ENCODE measurements at regions not wholly inside any gene's neighbourhood (a gene's known extent, or its start where the extent isn't known, plus 50 kb on each side); places are given as distances from the start of the nearest gene placed in this dataset.

DNA sequence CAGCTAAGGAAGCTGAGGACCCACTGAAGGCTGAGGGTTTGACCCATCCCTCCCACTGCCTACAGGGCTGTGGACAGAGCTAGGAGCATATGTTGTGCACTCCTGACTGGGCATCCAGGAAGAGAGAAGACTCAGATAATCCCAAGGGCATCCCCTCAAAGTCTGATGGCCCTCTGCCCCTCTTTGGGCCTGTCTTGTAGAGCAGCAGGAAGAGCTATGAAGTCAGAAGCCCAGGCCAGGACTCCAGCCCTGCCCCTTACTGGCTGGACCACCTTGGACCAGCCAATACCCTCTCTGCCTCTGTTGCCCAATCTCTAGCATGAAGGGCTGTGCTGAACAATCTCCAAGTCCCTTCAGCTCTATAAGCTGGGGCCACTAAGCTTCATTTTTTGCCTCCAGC, 210.8 kb downstream of the RPLP1 start:
- Mint-ChIP-seq H3K4me1 (peaks cover 30 to 38% of the 10 kb centered on the region in 2 donors), H3K9me3 (no peaks in the 10 kb centered on the region), H3K27me3 (ENCODE audit: low read depth in 3 of 3) (peaks cover under 1 to 9% (median 5%) of the 10 kb centered on the region in 3 donors), H3K27ac (no peak overlapping the region), H3K4me3 (no peak overlapping the region), H3K36me3 (no peaks in the 10 kb centered on the region)
- DNase-seq = no peak

DNA sequence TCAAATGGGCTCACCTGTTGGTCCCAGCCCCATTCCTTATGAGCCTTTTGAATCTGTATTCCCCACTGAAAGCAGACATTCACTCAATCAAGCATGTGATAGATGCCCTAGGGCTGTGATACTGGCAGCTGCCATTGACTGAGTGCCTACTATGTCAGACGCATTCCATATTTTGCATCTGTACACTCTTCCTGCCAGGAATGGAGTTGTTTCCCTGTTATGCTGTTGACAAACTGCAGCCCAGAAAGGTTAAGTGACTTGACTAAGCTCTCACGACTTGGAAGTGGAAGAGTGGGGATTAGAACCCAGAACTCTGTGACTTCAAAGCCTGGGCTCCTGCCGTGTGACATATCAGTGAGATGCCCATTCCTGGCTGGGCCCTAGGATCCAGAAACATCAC, 211.4 kb downstream of the RPLP1 start:
- H3K4me1 Mint-ChIP-seq = peaks cover 35 to 44% of the 10 kb centered on the region in 2 donors
- no peak overlapping the region for H3K4me3 Mint-ChIP-seq
- H3K27me3 Mint-ChIP-seq (ENCODE audit: low read depth in 3 of 3) = peaks cover 2 to 13% (median 7%) of the 10 kb centered on the region in 3 donors
- no peaks in the 10 kb centered on the region for H3K36me3 Mint-ChIP-seq
- DNase-seq = no peak
- peaks cover 0 to under 1% (median 0%) of the 10 kb centered on the region in 6 donors for H3K9me3 Mint-ChIP-seq
- H3K27ac Mint-ChIP-seq = no peak overlapping the region

DNA sequence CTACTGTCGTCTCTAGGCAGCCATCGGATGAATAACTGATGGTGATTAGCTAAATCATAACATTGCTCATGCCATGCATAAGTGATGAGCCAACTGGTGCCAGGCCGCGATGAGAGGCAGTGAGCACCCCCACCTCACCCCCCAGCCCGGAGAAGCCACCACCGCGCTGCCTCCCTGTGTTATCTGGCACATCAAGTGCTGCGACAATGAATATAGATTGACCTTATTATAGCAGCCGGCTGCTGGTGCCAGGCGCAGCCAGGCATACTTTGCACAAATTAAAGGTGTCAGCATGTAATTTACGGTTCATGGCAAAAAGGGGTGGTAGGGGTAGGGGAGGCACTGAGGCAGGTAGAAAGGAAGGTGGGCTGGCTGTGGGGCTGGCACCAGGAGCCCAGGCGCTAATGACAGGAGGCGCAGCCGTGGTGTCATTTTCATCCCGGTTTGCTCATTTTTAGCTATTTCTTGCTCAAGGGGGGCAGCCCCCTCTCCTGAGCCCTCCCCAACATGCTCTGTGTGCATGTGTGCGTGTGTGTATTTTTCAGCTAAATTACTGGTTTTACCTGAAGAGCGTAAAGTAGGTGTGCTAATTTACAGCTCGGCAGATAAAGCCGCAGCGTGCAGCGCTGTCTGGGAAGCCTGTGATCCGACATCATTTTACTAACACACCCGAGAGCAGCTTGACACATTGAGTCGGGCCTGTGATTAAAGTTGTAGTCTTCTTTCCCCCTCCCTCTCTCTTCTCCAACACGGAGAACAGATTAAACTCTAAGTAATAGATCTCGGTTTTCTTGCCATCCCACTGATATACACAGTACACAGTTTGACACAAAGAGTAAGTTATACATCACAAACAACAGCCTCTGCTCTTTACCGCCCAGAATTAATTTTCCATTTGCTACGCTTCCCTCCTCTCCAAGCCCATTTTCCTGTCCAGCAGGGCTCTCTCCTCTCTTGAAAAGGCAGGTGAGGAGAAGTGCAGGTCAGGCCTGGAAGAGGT, 212.3 kb downstream of the RPLP1 start:
- Mint-ChIP-seq H3K9me3 (peaks cover 0 to 1% (median 0%) of the 10 kb centered on the region in 6 donors), H3K27me3 (ENCODE audit: low read depth in 3 of 3) (peaks cover 4 to 16% (median 15%) of the 10 kb centered on the region in 3 donors), H3K36me3 (no peaks in the 10 kb centered on the region), H3K4me3 (no peak overlapping the region), H3K27ac (peak overlapping the region in 2 of 6 donors; percentile 31 to 73), H3K4me1 (peaks cover 44 to 53% of the 10 kb centered on the region in 2 donors)
- DNase-seq = no peak

DNA sequence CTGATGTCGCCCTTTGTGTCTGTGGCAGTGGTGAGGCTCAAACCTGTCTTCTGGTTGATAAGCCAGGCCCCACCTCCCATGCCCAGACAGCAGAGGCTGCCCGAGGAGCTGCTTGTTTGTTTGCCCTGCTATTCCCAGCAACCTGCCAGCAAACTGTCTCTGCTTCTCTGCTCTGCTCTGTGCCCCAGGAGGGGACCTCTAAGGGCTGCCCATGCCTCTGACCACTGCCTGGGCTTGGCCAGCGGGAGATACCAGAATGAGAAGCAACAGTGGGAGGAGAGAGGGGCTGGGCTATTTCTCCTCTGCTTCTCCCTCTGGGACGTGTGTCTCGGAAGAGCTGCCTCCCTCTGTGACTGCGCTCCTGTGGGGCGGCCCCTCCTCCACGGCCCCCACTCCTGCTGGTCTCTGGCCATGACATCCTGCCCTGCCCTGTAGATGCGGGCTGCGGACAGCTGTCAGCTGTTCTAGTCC, 213.1 kb downstream of the RPLP1 start:
- Mint-ChIP-seq H3K4me1 (peaks cover 52 to 61% of the 10 kb centered on the region in 2 donors), H3K9me3 (peaks cover 0 to 1% (median 0%) of the 10 kb centered on the region in 6 donors), H3K36me3 (no peaks in the 10 kb centered on the region), H3K4me3 (no peak overlapping the region), H3K27ac (no peak overlapping the region), H3K27me3 (ENCODE audit: low read depth in 3 of 3) (peaks cover 4 to 21% (median 15%) of the 10 kb centered on the region in 3 donors)
- DNase-seq = no peak

DNA sequence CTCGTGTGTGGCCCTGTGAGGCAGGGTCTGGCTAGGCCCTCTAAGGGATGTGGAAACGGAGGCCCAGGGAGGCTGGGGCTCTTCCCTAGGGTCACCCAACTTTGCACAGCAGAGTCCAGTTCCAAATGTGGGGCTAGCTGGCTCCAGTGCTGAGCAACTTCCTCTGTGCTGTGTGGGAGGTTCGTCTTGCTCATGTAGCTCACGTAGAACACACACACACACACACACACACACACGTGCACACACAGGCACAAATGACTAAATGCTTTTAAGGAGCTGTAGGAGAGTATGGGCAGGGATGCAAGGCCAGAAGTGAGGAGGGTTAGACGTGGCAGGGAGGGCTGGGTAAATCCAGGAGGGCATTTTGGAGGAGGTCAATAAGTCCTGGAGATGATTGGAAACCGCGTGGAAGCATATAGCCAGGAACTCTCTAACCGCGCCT, 213.8 kb downstream of the RPLP1 start:
- no peaks in the 10 kb centered on the region for H3K36me3 Mint-ChIP-seq
- H3K27ac Mint-ChIP-seq = peak overlapping the region in 3 of 6 donors; percentile 2 to 66 (median 36)
- peak in 1 of 3 donors; percentile 24 for DNase-seq
- H3K4me3 Mint-ChIP-seq = peak overlapping the region in 4 of 5 donors; percentile 11 to 51 (median 34)
- H3K4me1 Mint-ChIP-seq = peaks cover 55 to 68% of the 10 kb centered on the region in 2 donors
- H3K9me3 Mint-ChIP-seq = peaks cover 0 to 1% (median 0%) of the 10 kb centered on the region in 6 donors
- H3K27me3 Mint-ChIP-seq (ENCODE audit: low read depth in 3 of 3) = peaks cover 4 to 21% (median 16%) of the 10 kb centered on the region in 3 donors

DNA sequence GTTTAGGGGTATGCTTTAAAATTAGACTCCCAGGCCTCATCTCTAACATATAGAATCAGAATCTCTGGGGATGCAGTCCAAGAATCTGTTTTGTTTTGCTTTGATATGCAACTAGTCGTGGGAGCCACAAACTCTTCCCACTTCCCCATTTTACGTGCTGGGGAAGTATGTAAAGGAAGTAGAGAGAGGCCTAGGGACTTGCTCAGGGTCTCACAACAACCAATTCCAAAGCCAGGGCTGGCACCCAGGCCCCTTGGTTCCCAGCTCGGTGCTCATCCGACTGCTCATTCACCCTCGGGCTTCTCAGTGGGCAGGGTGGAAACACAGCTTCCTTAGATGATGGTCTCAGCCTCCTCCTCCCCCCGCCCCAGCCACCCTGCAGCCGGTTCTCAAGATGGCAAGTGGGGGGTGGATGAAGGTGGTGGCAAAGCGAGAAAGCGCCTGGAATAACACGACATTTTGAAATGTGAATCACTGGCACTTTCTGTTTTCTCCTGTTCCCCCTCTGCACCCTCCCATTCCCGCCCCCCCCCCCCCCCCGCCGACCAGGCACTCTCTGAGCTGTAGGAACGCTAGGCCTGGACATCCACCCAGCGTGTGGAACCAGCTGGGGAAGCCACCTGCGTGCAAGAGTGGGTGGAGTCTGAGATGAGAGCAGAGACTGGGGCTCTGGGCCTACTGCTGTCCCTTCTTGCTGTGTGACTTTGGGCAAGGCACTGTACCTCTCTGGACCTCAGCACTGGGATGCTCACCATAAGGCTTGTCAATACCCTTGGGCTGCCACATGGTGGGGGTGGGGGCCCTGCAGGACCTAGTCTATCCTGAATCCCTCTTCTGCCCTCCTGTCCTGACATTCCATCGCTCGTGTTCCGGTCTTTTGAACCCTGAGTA, 214.5 kb downstream of the RPLP1 start:
- Mint-ChIP-seq H3K27ac (peak overlapping the region in 1 of 6 donors; percentile 2), H3K9me3 (peaks cover 0 to 1% (median 0%) of the 10 kb centered on the region in 6 donors), H3K4me1 (peaks cover 57 to 71% of the 10 kb centered on the region in 2 donors), H3K27me3 (ENCODE audit: low read depth in 3 of 3) (peaks cover 4 to 21% (median 18%) of the 10 kb centered on the region in 3 donors), H3K36me3 (no peaks in the 10 kb centered on the region), H3K4me3 (peak overlapping the region in 1 of 5 donors; percentile 12)
- DNase-seq = peak in 1 of 3 donors; percentile 14

DNA sequence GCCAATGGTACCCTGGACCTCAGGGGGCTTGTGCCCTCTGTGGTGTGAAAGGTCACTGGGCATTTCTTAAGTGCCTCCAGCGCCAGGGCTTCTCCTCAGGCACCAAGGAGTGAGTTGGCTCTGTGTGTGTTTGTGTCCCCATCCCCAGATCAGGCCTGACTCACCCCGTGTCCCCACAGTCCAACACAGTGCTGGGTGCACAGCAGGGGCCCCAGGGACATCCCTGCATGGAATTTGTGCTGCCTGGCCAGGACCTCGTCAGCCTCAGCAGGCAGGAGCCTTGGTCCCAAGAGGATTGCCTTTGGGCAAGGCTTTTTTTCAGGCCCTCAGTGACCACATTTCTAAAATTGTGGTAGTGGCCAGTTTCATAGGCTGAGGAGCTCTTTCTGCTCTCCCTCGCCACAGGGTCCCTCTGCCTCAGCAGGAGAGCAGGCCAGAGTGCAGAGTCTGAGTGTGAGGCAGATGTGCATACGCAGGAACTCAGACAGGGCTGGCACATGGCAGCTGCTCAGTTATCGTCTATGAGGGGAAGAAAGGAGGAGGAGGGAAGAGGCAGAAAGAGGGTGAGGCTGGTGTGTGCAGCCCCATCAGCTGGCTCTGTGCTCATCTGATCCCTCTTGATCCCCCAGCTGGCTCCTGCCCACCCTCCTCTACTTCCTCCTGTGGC, 215.6 kb downstream of the RPLP1 start:
- peak in 1 of 3 donors; percentile 27 for DNase-seq
- peaks cover 57 to 71% of the 10 kb centered on the region in 2 donors for H3K4me1 Mint-ChIP-seq
- H3K9me3 Mint-ChIP-seq = peaks cover 0 to 1% (median 0%) of the 10 kb centered on the region in 6 donors
- peaks cover 4 to 19% (median 15%) of the 10 kb centered on the region in 3 donors for H3K27me3 Mint-ChIP-seq (ENCODE audit: low read depth in 3 of 3)
- H3K36me3 Mint-ChIP-seq = no peaks in the 10 kb centered on the region
- peak overlapping the region in 5 of 6 donors; percentile 80 to 91 (median 86) for H3K27ac Mint-ChIP-seq
- H3K4me3 Mint-ChIP-seq = peak overlapping the region; percentile 74 to 89 (median 75)

DNA sequence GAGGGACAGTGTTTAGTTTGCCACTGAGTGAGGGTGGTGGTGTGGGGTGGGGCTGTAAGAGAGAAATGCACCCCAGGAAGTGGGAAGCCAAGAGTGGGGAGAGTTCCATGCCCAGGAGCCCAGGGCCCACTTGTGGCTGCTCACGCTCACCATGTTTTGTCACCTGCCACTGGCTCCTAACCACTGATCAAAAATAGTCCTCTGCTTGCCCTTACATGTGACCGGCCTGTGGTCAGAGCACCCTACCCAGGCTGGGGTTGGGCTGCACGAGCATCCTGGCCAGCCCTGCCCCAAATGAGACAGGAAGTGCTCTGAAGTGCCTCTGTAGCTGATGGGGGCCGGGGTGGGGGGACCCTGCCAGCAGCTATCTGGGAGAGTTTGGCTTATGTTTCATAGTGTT, 216.3 kb downstream of the RPLP1 start:
- Mint-ChIP-seq H3K4me3 (peak overlapping the region; percentile 74 to 89 (median 75)), H3K9me3 (peaks cover 0 to 1% (median 0%) of the 10 kb centered on the region in 6 donors), H3K4me1 (peaks cover 57 to 71% of the 10 kb centered on the region in 2 donors), H3K27me3 (ENCODE audit: low read depth in 3 of 3) (peaks cover 4 to 19% (median 13%) of the 10 kb centered on the region in 3 donors), H3K36me3 (no peaks in the 10 kb centered on the region), H3K27ac (peak overlapping the region; percentile 29 to 91 (median 83))
- DNase-seq = peak; percentile 85 to 88 (median 86)

DNA sequence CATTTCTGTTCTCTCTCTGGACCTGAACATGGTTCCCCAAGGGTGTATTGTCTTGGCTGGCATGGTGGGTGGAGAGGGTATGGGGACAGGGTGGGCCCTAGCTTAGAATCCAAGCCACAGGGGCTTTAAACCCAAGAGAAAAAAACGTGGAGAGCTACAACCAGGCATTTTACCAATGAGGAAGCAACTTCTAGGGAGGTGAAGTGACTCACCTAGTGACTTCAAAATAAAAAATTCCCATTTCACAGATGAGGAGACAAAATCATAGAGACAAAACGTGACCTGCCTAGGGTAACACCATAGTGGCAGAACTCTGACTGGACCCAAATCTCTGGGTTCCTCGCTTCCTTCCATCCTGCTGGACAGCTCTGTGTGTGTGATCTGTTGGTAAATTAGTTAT, 216.8 kb downstream of the RPLP1 start:
- H3K36me3 Mint-ChIP-seq = no peaks in the 10 kb centered on the region

DNA sequence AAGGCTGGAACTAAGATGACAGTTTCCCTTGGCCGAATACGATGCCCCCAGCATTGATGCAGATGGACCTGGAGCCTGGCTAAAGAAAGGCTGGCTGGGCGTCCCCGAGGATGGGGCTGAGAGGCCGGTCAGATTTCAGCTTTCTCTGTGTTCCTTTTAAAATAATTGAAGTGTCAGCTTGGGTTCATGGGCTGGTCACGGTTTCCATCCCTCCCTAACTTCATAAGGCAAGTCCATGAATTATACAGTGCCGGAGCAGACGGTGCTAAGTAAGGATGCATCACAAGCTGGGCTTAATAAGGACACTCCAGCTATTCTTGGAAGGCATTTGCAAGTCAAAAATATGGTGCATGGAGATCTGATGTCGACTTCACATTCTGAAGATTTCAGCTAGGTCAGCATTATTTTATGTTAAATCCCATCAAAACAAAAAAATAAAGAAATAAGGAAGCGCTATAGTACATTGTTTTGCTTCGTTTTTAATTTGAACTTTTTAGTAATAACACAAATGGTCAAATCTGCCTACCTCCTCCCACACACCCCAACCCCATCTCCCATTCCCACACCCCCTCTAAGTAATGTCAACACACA, 220.8 kb downstream of the RPLP1 start:
- Mint-ChIP-seq H3K36me3 (peaks cover 0 to 5% (median 3%) of the 10 kb centered on the region in 3 donors), H3K9me3 (peaks cover 0 to 1% (median 0%) of the 10 kb centered on the region in 6 donors), H3K4me3 (no peak overlapping the region), H3K27ac (no peak overlapping the region), H3K27me3 (ENCODE audit: low read depth in 3 of 3) (peaks cover 11 to 20% (median 18%) of the 10 kb centered on the region in 3 donors), H3K4me1 (peaks cover 28 to 33% of the 10 kb centered on the region in 2 donors)
- no peak for DNase-seq

More for the DNA sequence above, 216.8 kb downstream of the RPLP1 start:
- DNase-seq = no peak
- Mint-ChIP-seq H3K4me3 (peak overlapping the region; percentile 74 to 89 (median 75)), H3K4me1 (peaks cover 57 to 70% of the 10 kb centered on the region in 2 donors), H3K27ac (peak overlapping the region; percentile 29 to 91 (median 83)), H3K27me3 (ENCODE audit: low read depth in 3 of 3) (peaks cover 6 to 19% (median 13%) of the 10 kb centered on the region in 3 donors), H3K9me3 (peaks cover 0 to 1% (median 0%) of the 10 kb centered on the region in 6 donors)

DNA sequence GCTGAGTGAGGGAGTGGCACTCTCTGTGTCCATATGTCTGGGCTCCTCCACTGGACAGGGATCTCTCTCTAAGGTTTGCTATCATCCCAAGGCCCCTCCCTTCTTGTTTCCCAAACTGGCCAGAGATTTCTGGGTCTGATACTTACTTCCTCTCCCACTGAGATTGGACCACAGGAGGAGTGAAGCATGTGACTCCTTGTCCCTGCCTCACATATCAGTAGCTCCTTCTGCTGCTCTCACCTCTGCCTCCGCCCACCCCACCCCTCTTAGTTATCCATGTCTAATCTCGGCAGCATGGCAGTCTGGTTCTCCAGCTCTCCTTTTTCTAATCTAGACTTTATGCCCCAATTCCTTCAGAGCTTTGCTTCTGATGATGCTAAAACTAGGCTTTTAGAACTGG, 223.1 kb downstream of the RPLP1 start:
- H3K36me3 Mint-ChIP-seq = peaks cover 0 to 5% (median 3%) of the 10 kb centered on the region in 3 donors
- peaks cover 7 to 10% (median 9%) of the 10 kb centered on the region in 3 donors for H3K27me3 Mint-ChIP-seq (ENCODE audit: low read depth in 3 of 3)
- no peaks in the 10 kb centered on the region for H3K9me3 Mint-ChIP-seq
- no peak overlapping the region for H3K4me3 Mint-ChIP-seq
- no peak overlapping the region for H3K27ac Mint-ChIP-seq
- peaks cover 8 to 25% of the 10 kb centered on the region in 2 donors for H3K4me1 Mint-ChIP-seq
- no peak for DNase-seq

DNA sequence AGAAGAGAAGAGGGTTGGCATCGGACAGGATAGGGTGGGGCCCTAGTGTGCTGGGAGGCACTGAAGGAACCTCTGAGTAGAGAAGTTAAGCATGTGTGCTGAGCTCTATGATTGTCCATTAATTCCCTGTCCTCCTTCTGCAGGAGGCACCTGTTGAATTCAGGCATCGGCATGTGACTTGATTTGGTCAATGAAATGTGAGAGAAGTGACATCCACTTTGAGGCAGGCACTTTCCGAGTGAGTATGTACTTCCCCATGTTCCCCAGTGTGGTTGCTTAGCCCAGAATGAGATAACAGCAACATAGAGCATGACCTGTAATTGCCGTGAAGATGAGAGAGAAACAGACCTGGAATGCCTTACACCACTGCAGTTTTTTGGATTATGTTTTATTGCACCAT, 224.8 kb downstream of the RPLP1 start:
- no peak overlapping the region for H3K27ac Mint-ChIP-seq
- peaks cover 0 to 13% (median 3%) of the 10 kb centered on the region in 3 donors for H3K36me3 Mint-ChIP-seq
- H3K4me1 Mint-ChIP-seq = peaks cover 3 to 16% of the 10 kb centered on the region in 2 donors
- no peak overlapping the region for H3K4me3 Mint-ChIP-seq
- H3K9me3 Mint-ChIP-seq = no peaks in the 10 kb centered on the region
- DNase-seq = no peak
- peaks cover 7 to 9% (median 7%) of the 10 kb centered on the region in 3 donors for H3K27me3 Mint-ChIP-seq (ENCODE audit: low read depth in 3 of 3)

Data from immature natural killer cell (primary cell).